DMS 273 (cell line): ENCODE measurements at regions not wholly inside any gene's neighbourhood (a gene's known extent, or its start where the extent isn't known, plus 50 kb on each side); places are given as distances from the start of the nearest gene placed in this dataset.

Experiments
- DNase-seq: peaks from one replicate; lab custom pipeline; 2025; ENCODE audit not compliant: unreplicated experiment; lab: John Stamatoyannopoulos, UW

GRCh38 chr5:66538531-66538930, 57.7 kb upstream of the MAST4 start:
- DNase-seq, result no peak

GRCh38 chr5:66540078-66540477, 56.1 kb upstream of the MAST4 start:
- DNase-seq, result no peak

DNA sequence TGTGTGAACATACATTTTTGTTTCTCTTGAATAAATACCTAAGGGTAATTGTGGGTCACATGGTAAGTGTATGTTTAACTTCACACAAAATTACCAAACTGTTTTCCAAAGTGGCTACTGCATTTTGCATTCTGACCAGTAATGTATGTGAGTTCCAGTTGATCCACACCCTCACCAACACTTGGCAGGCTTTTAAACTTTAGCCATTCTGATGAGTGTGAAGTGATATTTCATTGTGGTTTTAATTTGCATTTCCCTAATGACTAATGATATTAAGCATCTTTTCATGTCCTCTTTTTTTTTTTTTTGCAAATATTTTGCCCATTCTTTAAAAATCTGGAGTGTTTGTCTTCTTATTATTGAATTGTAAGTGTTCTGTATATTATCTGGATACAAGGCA, 53.5 kb upstream of the MAST4 start:
- DNase-seq, result no peak
